Vagina (tissue), 2 donors: ENCODE measurements at regions not wholly inside any gene's neighbourhood (a gene's known extent, or its start where the extent isn't known, plus 50 kb on each side); places are given as distances from the start of the nearest gene placed in this dataset.

Source experiments
- CTCF ChIP-seq, 3 experiments: fragments of 450-650 bp in 2 of 3; fragments of 200-600 bp in 1 of 3; sonication (generic) in 1 of 3; IDR thresholded peaks; one replicate each; pipeline ENCODE4 v1.5.1; 2017 to 2019; ENCODE audit warnings: antibody characterized with exemption in 3 of 3, mild to moderate bottlenecking in 2 of 3, moderate library complexity in 2 of 3
- POLR2A ChIP-seq, 2 donors: fragments of 450-650 bp; IDR thresholded peaks; one replicate each; pipeline ENCODE4 v1.6.1; 2017; ENCODE audit warnings: antibody characterized with exemption in 2 of 2, mild to moderate bottlenecking in 2 of 2, moderate library complexity in 2 of 2
- POLR2AphosphoS5 ChIP-seq, 2 donors: sonication (generic); formaldehyde crosslinking; IDR thresholded peaks; one replicate each; pipeline ENCODE4 v1.9.0; 2017; ENCODE audit warnings: antibody characterized with exemption in 2 of 2, mild to moderate bottlenecking in 2 of 2, low read depth in 1 of 2; ENCODE audit not compliant: insufficient read depth in 1 of 2

- TF ChIP-seq POLR2A (IDR thresholded peaks at IDR 0.05) (no peak), CTCF (IDR thresholded peaks at IDR 0.05) (no peak), POLR2AphosphoS5 (IDR thresholded peaks at IDR 0.05; ENCODE audit: insufficient read depth in 1 of 2, low read depth in 1 of 2) (no peak)
Measured at GRCh38 chr10:23850631-23851030, 358.3 kb upstream of the KIAA1217 start.
